DND-41 (cell line): ENCODE measurements at regions not wholly inside any gene's neighbourhood (a gene's known extent, or its start where the extent isn't known, plus 50 kb on each side); places are given as distances from the start of the nearest gene placed in this dataset.
A peak's percentile ranks its signal among the peaks of the same experiment; 100 is the strongest.

ENCODE experiments used
- ATAC-seq: fragments of 200-7000 bp; cut with Tn5 transposase; 3 replicates; pipeline ENCODE4 v1.9.1; 2021; ENCODE audit warnings: low read depth; ENCODE audit not compliant: insufficient read depth
- DNase-seq: peaks from one replicate; pipeline ENCODE4 v3.0.0-alpha.2; 2020
- H2AFZ ChIP-seq: 2 replicates; pipeline ENCODE4 v1.6.0; 2012; ENCODE audit warnings: low read depth, low read length
- H3K27ac ChIP-seq: 2 replicates; pipeline ENCODE4 v1.5.1; 2012; ENCODE audit warnings: low read length, inconsistent platforms
- H3K27me3 ChIP-seq: fragments of 200-600 bp; sonication (generic); 2 replicates; pipeline ENCODE4 v1.6.0; 2012; ENCODE audit warnings: low read length, mild to moderate bottlenecking, inconsistent platforms; ENCODE audit not compliant: insufficient read depth, poor library complexity
- H3K36me3 ChIP-seq: 2 replicates; pipeline ENCODE4 v1.5.1; 2012; ENCODE audit warnings: low read length, inconsistent platforms; ENCODE audit not compliant: insufficient read depth
- H3K4me1 ChIP-seq: 2 replicates; pipeline ENCODE4 v1.5.1; 2012; ENCODE audit warnings: mild to moderate bottlenecking, low read length; ENCODE audit not compliant: insufficient read depth
- H3K4me2 ChIP-seq: 2 replicates; pipeline ENCODE4 v1.6.0; 2012; ENCODE audit warnings: mild to moderate bottlenecking, moderate library complexity, low read length, inconsistent platforms; ENCODE audit not compliant: insufficient read depth
- H3K4me3 ChIP-seq, 2 experiments: fragments of 200-600 bp in 1 of 2; shearing (Covaris generic) in 1 of 2; 2 replicates each; pipeline ENCODE4 v1.5.1; 2012 to 2016; ENCODE audit warnings: inconsistent platforms in 2 of 2, low read length in 2 of 2, mild to moderate bottlenecking in 2 of 2, low read depth in 1 of 2, moderate library complexity in 1 of 2
- H3K79me2 ChIP-seq: 2 replicates; pipeline ENCODE4 v1.6.0; 2012; ENCODE audit warnings: low read length, inconsistent platforms; ENCODE audit not compliant: insufficient read depth
- H3K9ac ChIP-seq: 2 replicates; pipeline ENCODE4 v1.6.0; 2012; ENCODE audit warnings: low read depth, mild to moderate bottlenecking, inconsistent platforms, low read length, moderate library complexity
- H3K9me3 ChIP-seq: 2 replicates; pipeline ENCODE4 v1.5.1; 2012; ENCODE audit warnings: low read length, moderate library complexity, mild to moderate bottlenecking, inconsistent platforms; ENCODE audit not compliant: insufficient read depth, severe bottlenecking
- H4K20me1 ChIP-seq: 2 replicates; pipeline ENCODE4 v1.6.0; 2012; ENCODE audit warnings: low read length; ENCODE audit not compliant: insufficient read depth
- CTCF ChIP-seq: IDR thresholded peaks from 2 replicates; pipeline ENCODE4 v1.5.1; 2012; ENCODE audit warnings: borderline replicate concordance, low read length, moderate library complexity, mild to moderate bottlenecking; ENCODE audit not compliant: poor library complexity, severe bottlenecking; ENCODE audit errors: extremely low read depth
- EZH2 ChIP-seq: IDR thresholded peaks from 3 replicates; pipeline ENCODE4 v1.6.1; 2012; ENCODE audit warnings: borderline replicate concordance, low read depth, mild to moderate bottlenecking, moderate library complexity, low read length, inconsistent platforms; ENCODE audit not compliant: severe bottlenecking

- Histone ChIP-seq H3K9ac (no peak overlapping the region), H3K4me1 (no peaks in the 10 kb centered on the region), H3K4me2 (no peak overlapping the region), H3K27me3 (no peaks in the 10 kb centered on the region), H3K27ac (no peak overlapping the region), H3K36me3 (no peaks in the 10 kb centered on the region), H4K20me1 (no peaks in the 10 kb centered on the region), H2AFZ (no peak overlapping the region), H3K4me3 (no peak overlapping the region), H3K79me2 (no peaks in the 10 kb centered on the region), H3K9me3 (no peaks in the 10 kb centered on the region)
- no peak for TF ChIP-seq EZH2
- TF ChIP-seq CTCF: no peak
- no peak for DNase-seq
- ATAC-seq: no peak
Observed at GRCh38 chr4:33989820-33990443, 2254.4 kb downstream of the ARAP2 start.

GRCh38 chr4:33996075-33996718 lies 2248.1 kb downstream of the ARAP2 start:
- H2AFZ ChIP-seq: no peak overlapping the region
- no peak for TF ChIP-seq EZH2
- no peak for TF ChIP-seq CTCF
- no peaks in the 10 kb centered on the region for H3K36me3 ChIP-seq
- H3K4me2 ChIP-seq: no peak overlapping the region
- DNase-seq: no peak
- H3K4me3 ChIP-seq: no peak overlapping the region
- no peak overlapping the region for H3K9ac ChIP-seq
- H3K9me3 ChIP-seq: no peaks in the 10 kb centered on the region
- H3K27ac ChIP-seq: no peak overlapping the region
- peaks cover 9% of the 10 kb centered on the region for H3K4me1 ChIP-seq
- H4K20me1 ChIP-seq: no peaks in the 10 kb centered on the region
- no peaks in the 10 kb centered on the region for H3K27me3 ChIP-seq
- H3K79me2 ChIP-seq: no peaks in the 10 kb centered on the region
- ATAC-seq: no peak

GRCh38 chr4:33998291-33998690 lies 2246.0 kb downstream of the ARAP2 start:
- H3K4me2 ChIP-seq: no peak overlapping the region
- H2AFZ ChIP-seq: 0 out of 2 replicates have a peak overlapping the region, but pooled peaks have one; percentile 25
- no peak overlapping the region for H3K27ac ChIP-seq
- TF ChIP-seq EZH2 (no peak), CTCF (no peak)
- H4K20me1 ChIP-seq: no peaks in the 10 kb centered on the region
- no peak for DNase-seq
- no peaks in the 10 kb centered on the region for H3K36me3 ChIP-seq
- H3K79me2 ChIP-seq: no peaks in the 10 kb centered on the region
- H3K27me3 ChIP-seq: no peaks in the 10 kb centered on the region
- no peak overlapping the region for H3K4me3 ChIP-seq
- no peaks in the 10 kb centered on the region for H3K9me3 ChIP-seq
- H3K9ac ChIP-seq: no peak overlapping the region
- peaks cover 9% of the 10 kb centered on the region for H3K4me1 ChIP-seq
- ATAC-seq: no peak
